Astrocyte of the spinal cord (primary cell): ENCODE measurements at regions not wholly inside any gene's neighbourhood (a gene's known extent, or its start where the extent isn't known, plus 50 kb on each side); places are given as distances from the start of the nearest gene placed in this dataset.
"Not testable (repeated sequence)": the region's sequence is repeated elsewhere in the genome, so short reads cannot be mapped to it uniquely, and the experiment has no call there.

Experiments used
- DNase-seq: peaks from one replicate; pipeline ENCODE4 v3.0.0; 2011; ENCODE audit warnings: low read depth, low spot score
- H3K4me3 ChIP-seq: 2 replicates; pipeline ENCODE4 v1.5.1; 2011; ENCODE audit warnings: low read depth, mild to moderate bottlenecking, low read length, moderate library complexity
- CTCF ChIP-seq: IDR thresholded peaks from 2 replicates; pipeline ENCODE4 v1.5.1; 2012; ENCODE audit warnings: low read depth, mild to moderate bottlenecking, low read length, inconsistent platforms
- in situ Hi-C: cut with HindIII; loops from 2 replicates; pipeline ENCODE4 v1.10.0; 2017; ENCODE audit warnings: low sequenced_read_pairs

GRCh38 chr5:135100011-135100410 lies 66.0 kb upstream of the PITX1 start:
- in situ Hi-C loops: no loop called here
- TF ChIP-seq CTCF: no peak
- no peak for DNase-seq
- H3K4me3 ChIP-seq: no peak overlapping the region

- in situ Hi-C loops: no loop called here
- no peak for DNase-seq
- TF ChIP-seq CTCF: no peak
- no peak overlapping the region for H3K4me3 ChIP-seq
Observed at GRCh38 chr5:135097390-135097789, 63.4 kb upstream of the PITX1 start.

GRCh38 chr5:135095871-135096270 lies 61.8 kb upstream of the PITX1 start:
- no peak overlapping the region for H3K4me3 ChIP-seq
- no peak for TF ChIP-seq CTCF
- DNase-seq: no peak
- in situ Hi-C loops: no loop called here

- TF ChIP-seq CTCF: no peak
- no peak overlapping the region for H3K4me3 ChIP-seq
- no peak for DNase-seq
- in situ Hi-C loops: no loop called here
Observed at GRCh38 chr5:135095052-135095715, 61.2 kb upstream of the PITX1 start.

GRCh38 chr5:135094339-135095051 lies 60.5 kb upstream of the PITX1 start:
- H3K4me3 ChIP-seq: no peak overlapping the region
- in situ Hi-C loops: no loop called here

GRCh38 chr5:135093483-135093882 lies 59.5 kb upstream of the PITX1 start:
- H3K4me3 ChIP-seq, in situ Hi-C loops, DNase-seq: not testable (repeated sequence)

More at GRCh38 chr5:135094339-135095051, 60.5 kb upstream of the PITX1 start:
- no peak for DNase-seq
- no peak for TF ChIP-seq CTCF

- in situ Hi-C loops: no loop called here
- no peak for TF ChIP-seq CTCF
- H3K4me3 ChIP-seq: no peak overlapping the region
- no peak for DNase-seq
Observed at GRCh38 chr5:135092476-135092875, 58.4 kb upstream of the PITX1 start.
